ENCODE measurements at regions not wholly inside any gene's neighbourhood (a gene's known extent, or its start where the extent isn't known, plus 50 kb on each side); places are given as distances from the start of the nearest gene placed in this dataset.
"Not testable (repeated sequence)": the region's sequence is repeated elsewhere in the genome, so short reads cannot be mapped to it uniquely, and the experiment has no call there.

DNA sequence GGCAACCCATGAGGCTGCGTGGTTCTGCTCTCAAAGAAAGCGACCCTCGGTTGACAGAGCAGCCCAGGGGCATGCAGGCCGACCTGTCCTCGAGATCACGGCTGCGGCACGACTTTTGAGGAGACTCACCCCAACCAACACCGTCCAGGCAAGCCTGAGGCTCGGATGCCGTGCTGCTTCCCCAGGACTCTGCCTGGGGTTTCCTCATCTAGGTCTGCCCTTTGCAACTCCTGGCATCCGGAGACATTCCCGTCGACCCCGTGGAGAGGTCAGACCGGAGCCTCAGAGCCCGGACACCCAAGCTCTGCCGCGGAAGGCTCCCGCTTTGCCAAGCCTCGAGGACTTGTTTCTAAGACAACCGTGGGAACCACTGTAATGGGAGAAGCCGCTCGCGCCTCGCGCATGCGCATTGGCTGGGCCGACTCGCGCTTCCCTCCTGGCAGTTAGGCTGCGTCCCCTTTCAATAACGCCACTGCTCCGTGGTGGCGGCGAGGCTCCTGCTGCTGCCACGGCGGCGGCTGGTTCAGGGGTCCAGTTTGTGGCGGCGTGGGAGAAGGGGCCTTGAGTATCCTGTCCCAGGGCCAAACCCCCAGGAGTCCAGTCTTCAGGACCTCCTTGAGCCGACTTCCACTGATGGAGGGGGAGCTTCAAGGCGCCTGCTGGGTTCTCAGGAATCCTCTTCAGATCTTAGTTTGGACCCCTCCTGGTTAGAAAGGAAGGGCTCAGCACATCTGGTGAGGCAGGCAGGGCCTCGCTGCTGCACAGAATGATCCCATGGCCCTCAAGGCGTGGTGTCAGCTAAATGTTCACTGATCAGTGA lies 101.7 kb upstream of the ZNF337 start:
- not testable (repeated sequence) for DNase-seq (ENCODE audit: low spot score)

DNA sequence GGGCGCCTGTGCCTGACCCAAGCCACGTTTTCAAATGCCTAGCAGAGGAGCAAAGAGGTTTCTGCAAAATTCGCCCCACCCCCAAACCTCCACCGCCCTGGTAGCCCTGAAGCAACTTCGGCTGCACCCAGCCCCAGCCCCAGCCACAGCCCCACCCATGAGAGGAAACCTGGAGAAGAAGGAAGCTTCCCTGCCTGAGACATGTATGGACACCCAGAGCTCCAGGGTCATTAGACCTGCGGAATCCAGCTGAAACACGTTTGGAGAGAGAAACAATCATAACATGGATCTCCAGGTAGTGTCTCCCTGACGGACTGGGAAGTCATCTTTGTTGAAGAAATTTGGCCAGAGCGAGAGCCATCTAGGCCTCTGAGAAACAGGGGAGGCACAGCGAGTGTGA lies 100.4 kb upstream of the ZNF337 start:
- not testable (repeated sequence) for DNase-seq (ENCODE audit: low spot score)

DNA sequence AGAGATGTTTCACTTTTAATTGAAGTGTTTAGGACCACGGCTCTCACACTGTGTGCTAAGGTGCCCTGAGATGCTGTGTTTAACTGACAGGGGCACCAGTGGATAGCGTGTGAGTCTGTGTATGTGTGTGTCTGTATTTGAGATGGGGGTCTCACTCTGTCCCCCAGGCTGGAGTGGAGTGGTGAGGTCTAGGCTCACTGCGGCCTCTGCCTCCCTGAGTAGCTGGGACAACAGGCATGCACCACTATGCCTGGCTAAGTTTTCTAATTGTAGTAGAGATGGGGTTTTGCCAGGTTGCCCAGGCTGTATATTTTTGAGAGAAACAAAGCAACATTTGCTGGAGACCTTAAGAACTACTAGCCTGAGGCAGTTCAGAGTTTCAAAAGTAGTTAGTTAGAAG lies 80.6 kb upstream of the ZNF337 start:
- DNase-seq (ENCODE audit: low spot score), result not testable (repeated sequence)

DNA sequence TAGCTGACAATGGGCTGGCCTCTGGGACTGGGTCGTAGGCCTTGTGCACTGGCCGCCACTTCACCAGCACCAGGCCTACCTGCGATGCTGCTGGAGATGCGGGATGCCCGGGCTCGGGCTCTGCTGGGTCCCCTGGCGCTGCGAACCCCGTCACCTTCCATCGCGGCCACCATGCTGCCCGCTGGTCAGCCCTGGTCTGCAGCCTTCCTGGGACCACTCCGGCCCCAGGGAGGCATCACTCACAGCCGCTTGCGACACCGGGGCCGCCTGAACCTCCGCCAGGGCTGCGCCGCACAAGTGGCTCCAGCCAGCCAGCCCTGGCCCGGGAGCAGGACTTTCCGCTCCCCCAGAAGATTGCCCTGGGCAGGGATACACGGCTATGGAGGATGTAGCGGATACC lies 78.1 kb upstream of the ZNF337 start:
- not testable (repeated sequence) for DNase-seq (ENCODE audit: low spot score)

DNA sequence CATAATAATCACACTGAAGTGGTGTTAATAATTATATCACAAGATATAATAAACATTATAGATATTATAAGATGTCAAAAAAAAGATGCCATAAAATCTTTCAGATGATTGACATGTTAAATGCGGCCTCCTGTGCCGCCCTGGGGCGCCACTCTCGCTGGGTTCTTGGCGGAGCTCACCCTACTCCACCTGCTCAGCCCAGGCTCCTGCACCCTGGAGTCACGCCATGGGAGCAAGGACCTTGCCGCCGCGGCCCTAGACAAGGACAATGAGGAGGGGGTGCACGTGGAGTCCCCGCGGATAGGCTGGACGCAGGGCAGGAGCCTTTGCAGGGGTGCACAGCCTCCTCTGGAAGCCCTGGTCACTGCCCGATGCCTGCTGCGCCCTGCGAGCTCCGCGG lies 77.5 kb upstream of the ZNF337 start:
- not testable (repeated sequence) for DNase-seq (ENCODE audit: low spot score)

DNA sequence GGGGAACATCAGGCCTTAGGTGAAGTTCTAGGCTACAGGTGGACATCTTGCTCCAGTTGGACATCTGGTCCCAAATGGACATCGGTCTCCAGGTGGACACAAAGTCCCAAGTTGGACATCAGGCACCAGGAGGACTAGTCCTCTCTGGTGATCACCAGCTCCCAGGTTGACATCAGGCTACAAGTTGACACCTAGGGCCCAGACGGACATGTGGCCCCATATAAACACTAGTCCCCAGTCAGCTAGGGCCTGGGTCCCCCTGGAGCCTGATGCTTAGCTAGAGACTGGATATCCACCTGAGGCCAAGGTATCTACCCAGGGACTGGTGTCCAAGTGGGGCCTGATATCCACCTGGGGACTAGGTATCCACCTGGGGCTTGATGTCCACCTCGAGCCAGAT lies 75.8 kb upstream of the ZNF337 start:
- DNase-seq (ENCODE audit: low spot score), result not testable (repeated sequence)

DNA sequence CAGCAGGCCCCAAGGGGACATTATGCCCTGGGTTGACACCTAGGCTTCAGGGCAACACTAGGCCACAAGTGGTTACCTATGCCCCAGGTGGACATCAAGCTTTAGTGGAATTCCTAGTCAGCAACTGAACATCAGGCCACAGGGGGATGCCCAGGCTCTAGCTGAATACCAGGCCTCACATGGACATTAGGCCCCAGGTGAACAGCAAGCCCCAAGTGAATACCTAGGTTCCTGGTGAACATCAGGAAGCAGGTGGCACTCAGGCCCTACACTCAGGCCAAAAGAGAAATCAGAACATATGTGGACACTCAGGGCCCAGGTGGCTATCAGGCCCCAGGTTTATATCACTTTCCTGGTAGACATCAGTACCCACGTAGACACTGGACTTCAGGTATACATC lies 75.2 kb upstream of the ZNF337 start:
- not testable (repeated sequence) for DNase-seq (ENCODE audit: low spot score)

DNA sequence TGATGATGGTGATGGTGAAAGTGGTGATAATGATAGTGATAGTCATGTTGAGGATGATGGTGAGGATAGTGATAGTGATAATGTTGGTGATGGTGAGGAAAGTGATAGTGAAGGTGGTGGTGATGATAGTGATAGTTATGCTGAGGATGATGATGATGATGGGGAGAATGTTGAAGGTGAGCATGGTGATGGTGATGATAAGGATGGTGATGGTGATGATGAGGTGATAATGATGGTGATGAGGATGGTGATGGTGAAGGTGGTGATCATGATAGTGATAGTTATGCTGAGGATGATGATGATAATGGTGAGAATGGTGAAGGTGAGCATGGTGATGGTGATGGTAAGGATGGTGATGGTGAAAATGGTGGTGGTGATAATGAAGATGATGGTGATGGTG lies 64.9 kb upstream of the ZNF337 start:
- no peak for DNase-seq (ENCODE audit: low spot score)

DNA sequence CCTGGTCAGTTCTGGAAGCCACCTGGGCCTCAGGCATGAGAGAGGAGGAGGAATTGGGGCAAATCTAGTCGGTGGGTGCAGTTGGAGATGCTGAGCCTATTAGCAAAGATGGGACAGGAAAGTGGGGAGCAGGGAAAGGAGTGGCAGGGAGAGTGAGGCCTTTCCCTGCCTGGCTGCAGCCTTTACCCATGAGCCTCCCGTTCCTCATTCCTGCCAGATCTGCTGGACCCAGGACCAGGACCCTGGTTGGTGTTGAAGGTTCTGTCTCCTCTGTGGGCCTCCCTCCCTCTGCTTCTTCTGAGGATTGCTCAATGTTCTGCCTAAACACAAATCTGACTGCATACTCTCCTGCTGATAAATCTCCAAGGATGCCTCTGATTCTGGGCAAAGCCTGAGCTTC lies 64.4 kb upstream of the ZNF337 start:
- not testable (repeated sequence) for DNase-seq (ENCODE audit: low spot score)

DNA sequence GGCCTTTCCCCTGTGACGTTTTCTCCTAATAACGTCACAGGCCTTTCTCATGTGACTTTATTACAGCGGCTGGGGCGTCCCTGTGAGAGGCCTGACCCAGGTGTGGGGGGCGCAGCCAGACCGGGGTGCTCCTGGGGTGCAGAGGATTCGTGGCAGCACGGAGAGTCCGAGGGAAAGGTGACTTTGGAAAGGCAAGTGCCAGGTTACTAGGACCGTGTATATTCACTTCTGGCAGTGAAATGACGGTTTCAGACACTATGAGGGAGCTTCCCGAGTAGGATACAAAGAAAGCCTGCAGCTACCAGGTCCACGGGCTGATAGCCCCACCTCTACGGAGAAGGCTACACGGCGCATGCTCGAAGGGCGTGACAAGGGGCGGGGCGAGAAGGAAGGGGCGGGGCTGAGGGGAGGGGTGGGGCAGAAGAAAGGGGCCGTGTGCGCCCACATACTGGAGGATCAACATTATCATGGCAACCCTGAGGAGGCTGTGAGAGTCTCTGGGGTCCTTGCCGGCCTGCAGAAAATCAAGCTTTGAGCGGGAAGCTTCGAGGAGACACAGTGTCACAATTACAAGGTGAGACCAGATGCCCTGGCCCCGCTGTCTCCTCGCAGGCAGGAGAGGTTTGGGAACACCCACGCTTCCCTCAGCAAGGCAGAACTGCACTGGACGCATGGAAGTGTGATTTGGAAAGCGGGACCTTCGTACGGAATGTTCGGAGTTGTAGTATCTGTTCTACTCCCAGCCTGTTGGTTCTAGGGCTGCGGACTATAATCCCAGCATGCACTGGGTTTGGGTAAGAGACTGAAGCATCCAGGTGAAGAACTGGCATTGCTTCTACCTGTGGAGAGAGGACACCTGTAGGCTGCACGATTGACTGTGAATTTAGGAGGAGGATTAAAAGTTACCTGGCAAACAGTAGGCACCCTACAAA lies 54.4 kb upstream of the ZNF337 start:
- DNase-seq (ENCODE audit: low spot score), result peak; percentile 70

DNA sequence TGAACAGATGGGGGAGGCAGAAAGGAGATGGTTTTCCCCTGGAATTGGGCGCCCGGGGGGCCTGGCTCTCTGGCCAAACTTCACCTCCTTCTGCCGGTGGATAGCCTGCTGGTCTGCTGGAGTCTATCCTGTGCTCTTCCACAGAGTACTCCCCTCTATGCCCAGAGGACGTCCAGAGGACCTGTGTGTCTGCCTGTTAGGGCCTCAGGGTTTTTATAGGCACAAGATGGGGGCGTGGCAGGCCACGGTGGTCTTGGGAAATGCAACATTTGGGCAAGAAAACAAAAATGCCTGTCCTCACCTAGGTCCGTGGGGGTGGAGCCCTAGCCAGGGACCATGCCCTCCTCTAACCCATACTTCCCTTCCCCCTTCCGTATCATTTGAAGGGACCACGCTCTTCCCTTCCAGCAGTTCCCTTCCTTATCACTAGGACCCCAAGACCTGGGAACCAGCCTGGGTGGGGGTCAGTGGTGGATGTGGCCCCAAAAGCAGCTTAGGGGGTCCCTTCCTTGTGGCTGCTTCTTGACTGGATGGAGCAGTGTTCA lies 53.6 kb upstream of the ZNF337 start:
- DNase-seq (ENCODE audit: low spot score), result no peak

DNA sequence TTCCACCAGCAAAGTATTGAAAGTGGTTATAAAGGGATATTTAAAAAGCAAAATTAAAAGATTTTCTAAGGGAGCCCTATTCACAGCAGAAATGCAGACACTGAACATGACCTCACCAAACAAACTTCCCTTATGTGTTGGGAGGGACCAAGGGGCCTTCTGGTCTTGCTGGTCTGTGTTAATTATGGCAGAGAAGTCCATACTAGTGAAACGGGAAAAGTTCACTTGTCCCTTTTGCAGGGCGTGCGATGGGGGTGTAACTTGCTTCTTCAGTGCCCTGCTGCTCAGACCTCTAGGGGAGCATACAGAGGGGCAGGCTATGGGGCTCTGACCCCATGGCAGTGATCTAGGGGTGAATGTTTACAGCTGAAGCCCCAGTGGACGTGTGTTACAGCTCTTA lies 53.0 kb upstream of the ZNF337 start:
- DNase-seq (ENCODE audit: low spot score), result no peak

Data from ecto neural progenitor cell (in vitro differentiated cells).